PC-9 (cell line): ENCODE measurements at regions not wholly inside any gene's neighbourhood (a gene's known extent, or its start where the extent isn't known, plus 50 kb on each side); places are given as distances from the start of the nearest gene placed in this dataset.

Experiments used
- BruUV-seq: library from RNA; stranded (reverse); fragments of 400-500 nt; replicated peaks from 2 replicates; lab custom pipeline; 2021; lab: Mats Ljungman, UMichigan
- CTCF ChIA-PET: fragments of 300-600 bp; sonication (Branson Sonifier 250); formaldehyde crosslinking; loops from one replicate; lab custom pipeline; 2022; ENCODE audit warnings: antibody characterized with exemption; lab: Charles Lee
- POLR2A ChIA-PET: fragments of 300-600 bp; sonication (Branson Sonifier 250); formaldehyde crosslinking; loops from one replicate; lab custom pipeline; 2022; ENCODE audit warnings: antibody characterized with exemption; ENCODE audit not compliant: unreplicated experiment; lab: Charles Lee
- DNase-seq, 2 experiments: peaks; one replicate each; pipeline versions ENCODE4 v3.0.0 to v3.0.0-alpha.2; 2015 to 2022; ENCODE audit warnings: mixed read lengths in 1 of 2
- H2AFZ ChIP-seq: fragments of 200-600 bp; sonication (generic); 2 replicates; pipeline ENCODE4 v1.8.1; 2017; ENCODE audit warnings: antibody characterized with exemption
- H3F3A ChIP-seq: fragments of 200-600 bp; sonication (generic); 2 replicates; pipeline ENCODE4 v1.8.1; 2017; ENCODE audit warnings: antibody characterized with exemption, mild to moderate bottlenecking, low read depth; ENCODE audit not compliant: insufficient read depth
- H3K27ac ChIP-seq: fragments of 200-600 bp; sonication (generic); 2 replicates; pipeline ENCODE4 v1.6.1; 2016; ENCODE audit warnings: mixed run types
- H3K27me3 ChIP-seq: fragments of 200-600 bp; sonication (generic); 2 replicates; pipeline ENCODE4 v1.6.1; 2016; ENCODE audit warnings: low read depth, mixed run types; ENCODE audit not compliant: insufficient read depth
- H3K36me3 ChIP-seq: fragments of 200-600 bp; sonication (generic); 2 replicates; pipeline ENCODE4 v1.6.1; 2016; ENCODE audit warnings: low read depth, mixed run types
- H3K4me1 ChIP-seq: fragments of 200-600 bp; sonication (generic); replicated peaks from 2 replicates; pipeline ENCODE4 v1.6.1; 2016; ENCODE audit warnings: mixed run types; ENCODE audit not compliant: insufficient read depth
- H3K4me2 ChIP-seq: fragments of 200-600 bp; sonication (generic); 2 replicates; pipeline ENCODE4 v1.6.1; 2017; ENCODE audit warnings: mixed run types
- H3K4me3 ChIP-seq: fragments of 200-600 bp; sonication (generic); 2 replicates; pipeline ENCODE4 v1.6.1; 2016; ENCODE audit warnings: mixed run types
- H3K79me2 ChIP-seq: fragments of 200-600 bp; sonication (generic); 2 replicates; pipeline ENCODE4 v1.6.1; 2017; ENCODE audit warnings: low read depth, mixed run types
- H3K9me2 ChIP-seq: fragments of 200-600 bp; sonication (generic); 2 replicates; pipeline ENCODE4 v1.8.1; 2017; ENCODE audit warnings: mild to moderate bottlenecking; ENCODE audit not compliant: insufficient read depth
- H3K9me3 ChIP-seq: fragments of 200-600 bp; sonication (generic); 2 replicates; pipeline ENCODE4 v1.8.1; 2016; ENCODE audit warnings: low read depth; ENCODE audit not compliant: insufficient read depth
- H4K20me1 ChIP-seq: fragments of 200-600 bp; sonication (generic); 2 replicates; pipeline ENCODE4 v1.8.1; 2017; ENCODE audit not compliant: insufficient read depth
- CTCF ChIP-seq: fragments of 200-600 bp; sonication (generic); conservative IDR thresholded peaks from 2 replicates; pipeline ENCODE4 v1.6.1; 2017; ENCODE audit warnings: mixed run types, antibody characterized with exemption, mild to moderate bottlenecking, moderate library complexity
- EZH2 ChIP-seq: fragments of 200-600 bp; sonication (generic); IDR thresholded peaks from 2 replicates; pipeline ENCODE4 v1.8.0; 2017; ENCODE audit warnings: antibody characterized with exemption, low read depth
- intact Hi-C: fragments of 100-400 bp; cut with micrococcal nuclease; formaldehyde crosslinking; loops from one replicate; pipeline ENCODE4 v1.10.0; 2022; ENCODE audit not compliant: unreplicated experiment

GRCh38 chr2:240219208-240219890, 78.9 kb upstream of the OTOS start:
- Histone ChIP-seq H3K9me3 (no peaks in the 10 kb centered on the region), H4K20me1 (0 out of 2 replicates have a peak, but pooled peaks cover 6% of the 10 kb centered on the region), H3K27ac (no peak overlapping the region), H3K4me1 (peaks cover 7% of the 10 kb centered on the region), H3K79me2 (no peaks in the 10 kb centered on the region), H3K9me2 (no peaks in the 10 kb centered on the region), H3K4me2 (no peak overlapping the region), H3F3A (peaks cover 12% of the 10 kb centered on the region; the same call in 1 of the 2 replicates), H3K36me3 (no peaks in the 10 kb centered on the region), H3K27me3 (peaks cover 24% of the 10 kb centered on the region), H3K4me3 (no peak overlapping the region), H2AFZ (no peak overlapping the region)
- no peak for TF ChIP-seq CTCF
- intact Hi-C loops = no loop called here
- no peak for DNase-seq
- ChIA-PET CTCF (no interaction called here), POLR2A (no interaction called here)
- no TSS peak for BruUV-seq

- H3K27me3 ChIP-seq = peaks cover 30% of the 10 kb centered on the region
- TF ChIP-seq CTCF = no peak
- TF ChIP-seq EZH2 = no peak
- H3K4me2 ChIP-seq = peak overlapping the region; percentile 15
- H3F3A ChIP-seq = peaks cover 12% of the 10 kb centered on the region; the same call in 1 of the 2 replicates
- CTCF ChIA-PET = interaction anchor here (0.6 to 0.7 kb wide), 2 partner anchors 150 to 283 kb away, joined by 3 read pairs; no protein-coding TSS in a partner anchor
- peak in 1 of 2 experiments; percentile 42 for DNase-seq
- H3K79me2 ChIP-seq = no peaks in the 10 kb centered on the region
- no peaks in the 10 kb centered on the region for H3K9me2 ChIP-seq
- H4K20me1 ChIP-seq = 0 out of 2 replicates have a peak, but pooled peaks cover 6% of the 10 kb centered on the region
- H2AFZ ChIP-seq = no peak overlapping the region
- H3K4me3 ChIP-seq = no peak overlapping the region
- H3K27ac ChIP-seq = no peak overlapping the region
- no peaks in the 10 kb centered on the region for H3K9me3 ChIP-seq
- H3K4me1 ChIP-seq = peaks cover 7% of the 10 kb centered on the region
- intact Hi-C loops = no loop called here
- BruUV-seq = no TSS peak
- H3K36me3 ChIP-seq = no peaks in the 10 kb centered on the region
- POLR2A ChIA-PET = interaction anchor here (0.6 kb wide), 2 partner anchors 166 to 1208 kb away, joined by 5 to 7 read pairs; no protein-coding TSS in a partner anchor
Observed at GRCh38 chr2:240220371-240220770, 79.9 kb upstream of the OTOS start.

- DNase-seq = no peak
- no peak overlapping the region for H3K4me3 ChIP-seq
- 0 out of 2 replicates have a peak, but pooled peaks cover 6% of the 10 kb centered on the region for H4K20me1 ChIP-seq
- intact Hi-C loops = no loop called here
- H3K4me1 ChIP-seq = peaks cover 7% of the 10 kb centered on the region
- no peaks in the 10 kb centered on the region for H3K79me2 ChIP-seq
- no peaks in the 10 kb centered on the region for H3K36me3 ChIP-seq
- CTCF ChIA-PET = interaction anchor here (0.5 kb wide), 1 partner anchor 10 kb away, joined by 6 read pairs; no protein-coding TSS in a partner anchor
- H2AFZ ChIP-seq = no peak overlapping the region
- BruUV-seq = no TSS peak
- H3K4me2 ChIP-seq = no peak overlapping the region
- peaks cover 2% of the 10 kb centered on the region; the same call in 1 of the 2 replicates for H3F3A ChIP-seq
- no peak for TF ChIP-seq CTCF
- no peak for TF ChIP-seq EZH2
- peaks cover 1% of the 10 kb centered on the region; the same call in 1 of the 2 replicates for H3K9me3 ChIP-seq
- no peaks in the 10 kb centered on the region for H3K9me2 ChIP-seq
- no peak overlapping the region for H3K27ac ChIP-seq
- POLR2A ChIA-PET = no interaction called here
- peaks cover 30% of the 10 kb centered on the region for H3K27me3 ChIP-seq
Observed at GRCh38 chr2:240223631-240224030, 83.2 kb upstream of the OTOS start.
